Thyroid gland (tissue), 4 donors: ENCODE measurements at regions not wholly inside any gene's neighbourhood (a gene's known extent, or its start where the extent isn't known, plus 50 kb on each side); places are given as distances from the start of the nearest gene placed in this dataset.

Experiments
- CTCF ChIP-seq, 6 experiments: fragments of 200-600 bp in 3 of 6; fragments of 450-650 bp in 3 of 6; sonication (generic) in 3 of 6; IDR thresholded peaks; one replicate each; pipeline ENCODE4 v1.5.1; 2016 to 2019; ENCODE audit warnings: antibody characterized with exemption in 6 of 6, mild to moderate bottlenecking in 2 of 6, inconsistent platforms in 1 of 6, moderate library complexity in 1 of 6
- POLR2A ChIP-seq, 2 donors: fragments of 450-650 bp; IDR thresholded peaks; one replicate each; pipeline ENCODE4 v1.6.1; 2017; ENCODE audit warnings: antibody characterized with exemption in 2 of 2, mild to moderate bottlenecking in 2 of 2, moderate library complexity in 1 of 2

DNA sequence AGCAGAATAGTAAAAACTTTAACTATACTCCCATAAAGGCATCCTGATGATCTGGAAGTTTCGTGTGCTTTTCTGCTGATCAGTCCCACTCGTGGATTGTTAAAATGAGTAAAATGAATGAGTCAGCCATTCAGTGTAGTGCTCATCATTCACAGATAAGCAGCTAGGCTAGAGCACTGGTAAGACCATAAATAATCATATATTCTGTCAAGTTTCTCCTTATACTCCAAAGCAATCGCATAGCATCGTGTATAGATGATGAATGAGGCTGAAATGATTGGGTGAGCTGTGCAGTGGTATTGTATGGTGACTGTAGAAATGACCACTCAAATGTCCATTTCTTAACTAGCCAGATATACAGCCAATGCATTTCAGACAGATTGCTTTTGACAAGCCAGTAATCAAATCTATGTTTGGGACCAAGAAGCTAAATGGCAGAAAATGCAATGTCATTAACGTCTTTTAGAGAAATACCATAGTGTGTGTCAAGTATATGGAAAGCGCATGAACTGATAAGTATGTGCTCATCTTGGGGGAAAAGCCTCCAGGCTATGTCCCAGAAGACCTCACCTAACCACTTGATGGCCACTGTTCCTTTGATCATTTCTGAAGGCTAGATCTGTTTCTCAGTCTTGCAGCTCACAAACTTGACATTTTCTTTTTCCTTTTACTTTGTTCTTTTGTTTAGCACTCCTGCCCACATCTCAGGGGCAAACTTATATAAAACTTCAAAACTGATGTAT, 227.2 kb upstream of the FAM3C start:
- TF ChIP-seq POLR2A (IDR thresholded peaks at IDR 0.05) (no peak), CTCF (IDR thresholded peaks at IDR 0.05) (no peak)
